HEK293 (cell line): ENCODE measurements at regions not wholly inside any gene's neighbourhood (a gene's known extent, or its start where the extent isn't known, plus 50 kb on each side); places are given as distances from the start of the nearest gene placed in this dataset.

Source experiments
- CTCF ChIA-PET: fragments of 350-600 bp; formaldehyde crosslinking; extraction: SDS; loops from one replicate; lab custom pipeline; 2021; ENCODE audit warnings: antibody characterized with exemption; lab: Yijun Ruan, JAX
- POLR2A ChIA-PET: fragments of 300-600 bp; formaldehyde crosslinking; extraction: SDS; loops from one replicate; lab custom pipeline; 2020; ENCODE audit warnings: antibody characterized with exemption, inconsistent platforms; lab: Yijun Ruan, JAX
- H3K27ac ChIP-seq: fragments of 200-500 bp; sonication (Bioruptor generic); 2 replicates; pipeline ENCODE4 v1.5.1; 2014; ENCODE audit warnings: low read depth, low read length, control low read depth, inconsistent platforms; ENCODE audit errors: extremely low read depth
- H3K36me3 ChIP-seq, 2 experiments: fragments of 200-500 bp in 1 of 2; sonication (Bioruptor generic) in 1 of 2; 1 replicate in 1 of 2; 2 replicates in 1 of 2; pipeline ENCODE4 v1.5.1; 2014 to 2017; ENCODE audit warnings: inconsistent platforms in 2 of 2, low read length in 2 of 2; ENCODE audit not compliant: control insufficient read depth in 2 of 2, insufficient read depth in 1 of 2
- H3K4me1 ChIP-seq: fragments of 200-500 bp; sonication (Bioruptor generic); 2 replicates; pipeline ENCODE4 v1.5.1; 2014; ENCODE audit warnings: mild to moderate bottlenecking, low read length, inconsistent platforms; ENCODE audit not compliant: control insufficient read depth, insufficient read depth
- H3K4me3 ChIP-seq: 2 replicates; pipeline ENCODE4 v1.5.1; 2011; ENCODE audit warnings: low read depth, mild to moderate bottlenecking, control low read depth, low read length, moderate library complexity
- H3K9me3 ChIP-seq: fragments of 200-500 bp; sonication (Bioruptor generic); 2 replicates; pipeline ENCODE4 v1.5.1; 2014; ENCODE audit warnings: low read depth, low read length, inconsistent platforms; ENCODE audit not compliant: control insufficient read depth, insufficient read depth
- HOXA7 ChIP-seq: sonication (generic); formaldehyde crosslinking; IDR thresholded peaks from 2 replicates; pipeline ENCODE4 v1.8.1; 2022; ENCODE audit warnings: missing genetic modification reagents, borderline replicate concordance
- KLF7 ChIP-seq: fragments of 450-650 bp; formaldehyde crosslinking; IDR thresholded peaks from 2 replicates; pipeline ENCODE4 v1.5.1; 2016; ENCODE audit warnings: missing biosample characterization, missing genetic modification characterization, borderline replicate concordance
- PATZ1 ChIP-seq: fragments of 450-650 bp; formaldehyde crosslinking; IDR thresholded peaks from 2 replicates; pipeline ENCODE4 v1.5.1; 2016; ENCODE audit warnings: missing biosample characterization, missing genetic modification characterization
- PRDM1 ChIP-seq: fragments of 450-650 bp; formaldehyde crosslinking; IDR thresholded peaks from 2 replicates; pipeline ENCODE4; 2016; ENCODE audit warnings: missing biosample characterization, missing genetic modification characterization
- RBAK ChIP-seq: fragments of 450-650 bp; formaldehyde crosslinking; IDR thresholded peaks from 2 replicates; pipeline ENCODE4 v1.5.1; 2016; ENCODE audit warnings: missing biosample characterization, missing genetic modification characterization
- SP3 ChIP-seq: fragments of 450-650 bp; formaldehyde crosslinking; IDR thresholded peaks from 2 replicates; pipeline ENCODE4 v1.5.1; 2016; ENCODE audit warnings: missing biosample characterization, missing genetic modification characterization
- SP7 ChIP-seq: fragments of 450-650 bp; formaldehyde crosslinking; IDR thresholded peaks from 2 replicates; pipeline ENCODE4 v1.5.1; 2016; ENCODE audit warnings: missing biosample characterization, missing genetic modification characterization
- TRIM28 ChIP-seq: IDR thresholded peaks from 2 replicates; pipeline ENCODE4 v1.6.1; 2011; ENCODE audit warnings: low read length, control low read depth, borderline replicate concordance
- WT1 ChIP-seq: fragments of 450-650 bp; formaldehyde crosslinking; IDR thresholded peaks from 2 replicates; pipeline ENCODE4 v1.5.1; 2016; ENCODE audit warnings: missing biosample characterization, missing genetic modification characterization
- ZBTB49 ChIP-seq: fragments of 450-650 bp; formaldehyde crosslinking; IDR thresholded peaks from 2 replicates; pipeline ENCODE4 v1.5.1; 2016; ENCODE audit warnings: missing biosample characterization, missing genetic modification characterization, low read depth
- ZFHX2 ChIP-seq: fragments of 450-650 bp; formaldehyde crosslinking; conservative IDR thresholded peaks from 2 replicates; pipeline ENCODE4 v1.5.1; 2016; ENCODE audit warnings: missing biosample characterization, missing genetic modification characterization
- ZNF10 ChIP-seq: fragments of 450-650 bp; formaldehyde crosslinking; IDR thresholded peaks from 2 replicates; pipeline ENCODE4 v1.5.1; 2017; ENCODE audit warnings: missing biosample characterization, missing genetic modification characterization
- ZNF112 ChIP-seq: fragments of 450-650 bp; formaldehyde crosslinking; IDR thresholded peaks from 2 replicates; pipeline ENCODE4 v1.5.0; 2017; ENCODE audit warnings: missing biosample characterization, missing genetic modification characterization
- ZNF2 ChIP-seq: fragments of 450-650 bp; formaldehyde crosslinking; IDR thresholded peaks from 2 replicates; pipeline ENCODE4 v1.5.1; 2016; ENCODE audit warnings: missing biosample characterization, missing genetic modification characterization
- ZNF24 ChIP-seq: fragments of 450-650 bp; formaldehyde crosslinking; IDR thresholded peaks from 2 replicates; pipeline ENCODE4 v1.5.1; 2016; ENCODE audit warnings: missing biosample characterization, missing genetic modification characterization
- ZNF423 ChIP-seq: fragments of 450-650 bp; formaldehyde crosslinking; IDR thresholded peaks from 2 replicates; pipeline ENCODE4 v1.5.1; 2016; ENCODE audit warnings: missing biosample characterization, missing genetic modification characterization
- ZNF473 ChIP-seq: fragments of 450-650 bp; formaldehyde crosslinking; IDR thresholded peaks from 2 replicates; pipeline ENCODE4 v1.5.1; 2017; ENCODE audit warnings: missing biosample characterization, missing genetic modification characterization
- ZNF501 ChIP-seq: fragments of 450-650 bp; formaldehyde crosslinking; IDR thresholded peaks from 2 replicates; pipeline ENCODE4 v1.5.1; 2016; ENCODE audit warnings: missing biosample characterization, missing genetic modification characterization
- ZNF510 ChIP-seq: fragments of 450-650 bp; formaldehyde crosslinking; IDR thresholded peaks from 2 replicates; pipeline ENCODE4 v1.5.1; 2018; ENCODE audit warnings: mild to moderate bottlenecking, missing genetic modification characterization, missing biosample characterization; ENCODE audit not compliant: insufficient replicate concordance
- ZNF561 ChIP-seq: fragments of 450-650 bp; IDR thresholded peaks from 2 replicates; pipeline ENCODE4 v1.5.1; 2018; ENCODE audit warnings: missing biosample characterization, missing genetic modification characterization, borderline replicate concordance
- ZNF600 ChIP-seq: fragments of 450-650 bp; formaldehyde crosslinking; IDR thresholded peaks from 2 replicates; pipeline ENCODE4 v1.5.1; 2016; ENCODE audit warnings: missing biosample characterization, missing genetic modification characterization
- ZNF654 ChIP-seq: fragments of 450-650 bp; formaldehyde crosslinking; IDR thresholded peaks from 2 replicates; pipeline ENCODE4 v1.5.1; 2016; ENCODE audit warnings: low read depth, missing biosample characterization, missing genetic modification characterization
- TF ChIP-seq, protein P1 (sequence below): fragments of 450-650 bp; formaldehyde crosslinking; IDR thresholded peaks from 2 replicates; pipeline ENCODE4 v1.5.1; 2016; ENCODE audit warnings: missing biosample characterization, missing genetic modification characterization, borderline replicate concordance
- TF ChIP-seq, protein P2 (sequence below): fragments of 450-650 bp; formaldehyde crosslinking; optimal IDR thresholded peaks from 2 replicates; pipeline ENCODE3; 2016; ENCODE audit warnings: missing biosample characterization, mild to moderate bottlenecking, missing genetic modification characterization
- TF ChIP-seq, protein P3 (sequence below): fragments of 450-650 bp; formaldehyde crosslinking; IDR thresholded peaks from 2 replicates; pipeline ENCODE4 v1.5.1; 2016; ENCODE audit warnings: missing biosample characterization, missing genetic modification characterization
- TF ChIP-seq, protein P4 (sequence below): fragments of 450-650 bp; formaldehyde crosslinking; IDR thresholded peaks from 2 replicates; pipeline ENCODE4 v1.5.1; 2016; ENCODE audit warnings: missing biosample characterization, missing genetic modification characterization

GRCh38 chr2:54396107-54396506 is 60.0 kb upstream of the SPTBN1 start:
- TF ChIP-seq RBAK (tag by site-specific recombination) (no peak), ZNF2 (tag by site-specific recombination) (no peak), HOXA7 (CRISPR knock-in tag) (no peak), TRIM28 (no peak), ZNF112 (tag by site-specific recombination) (no peak), PATZ1 (tag by site-specific recombination) (no peak), WT1 (tag by site-specific recombination) (no peak), ZFHX2 (no peak), ZNF600 (no peak), ZNF501 (tag by site-specific recombination) (no peak), ZNF654 (tag by site-specific recombination) (no peak), PRDM1 (tag by site-specific recombination) (no peak), ZNF24 (tag by site-specific recombination) (no peak), ZNF561 (tag by site-specific recombination) (no peak), KLF7 (tag by site-specific recombination) (no peak)
- TF ChIP-seq, protein P1, sequence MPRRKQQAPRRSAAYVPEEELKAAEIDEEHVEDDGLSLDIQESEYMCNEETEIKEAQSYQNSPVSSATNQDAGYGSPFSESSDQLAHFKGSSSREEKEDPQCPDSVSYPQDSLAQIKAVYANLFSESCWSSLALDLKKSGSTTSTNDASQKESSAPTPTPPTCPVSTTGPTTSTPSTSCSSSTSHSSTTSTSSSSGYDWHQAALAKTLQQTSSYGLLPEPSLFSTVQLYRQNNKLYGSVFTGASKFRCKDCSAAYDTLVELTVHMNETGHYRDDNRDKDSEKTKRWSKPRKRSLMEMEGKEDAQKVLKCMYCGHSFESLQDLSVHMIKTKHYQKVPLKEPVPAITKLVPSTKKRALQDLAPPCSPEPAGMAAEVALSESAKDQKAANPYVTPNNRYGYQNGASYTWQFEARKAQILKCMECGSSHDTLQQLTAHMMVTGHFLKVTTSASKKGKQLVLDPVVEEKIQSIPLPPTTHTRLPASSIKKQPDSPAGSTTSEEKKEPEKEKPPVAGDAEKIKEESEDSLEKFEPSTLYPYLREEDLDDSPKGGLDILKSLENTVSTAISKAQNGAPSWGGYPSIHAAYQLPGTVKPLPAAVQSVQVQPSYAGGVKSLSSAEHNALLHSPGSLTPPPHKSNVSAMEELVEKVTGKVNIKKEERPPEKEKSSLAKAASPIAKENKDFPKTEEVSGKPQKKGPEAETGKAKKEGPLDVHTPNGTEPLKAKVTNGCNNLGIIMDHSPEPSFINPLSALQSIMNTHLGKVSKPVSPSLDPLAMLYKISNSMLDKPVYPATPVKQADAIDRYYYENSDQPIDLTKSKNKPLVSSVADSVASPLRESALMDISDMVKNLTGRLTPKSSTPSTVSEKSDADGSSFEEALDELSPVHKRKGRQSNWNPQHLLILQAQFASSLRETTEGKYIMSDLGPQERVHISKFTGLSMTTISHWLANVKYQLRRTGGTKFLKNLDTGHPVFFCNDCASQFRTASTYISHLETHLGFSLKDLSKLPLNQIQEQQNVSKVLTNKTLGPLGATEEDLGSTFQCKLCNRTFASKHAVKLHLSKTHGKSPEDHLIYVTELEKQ (tag by site-specific recombination): no peak
- TF ChIP-seq, protein P2, sequence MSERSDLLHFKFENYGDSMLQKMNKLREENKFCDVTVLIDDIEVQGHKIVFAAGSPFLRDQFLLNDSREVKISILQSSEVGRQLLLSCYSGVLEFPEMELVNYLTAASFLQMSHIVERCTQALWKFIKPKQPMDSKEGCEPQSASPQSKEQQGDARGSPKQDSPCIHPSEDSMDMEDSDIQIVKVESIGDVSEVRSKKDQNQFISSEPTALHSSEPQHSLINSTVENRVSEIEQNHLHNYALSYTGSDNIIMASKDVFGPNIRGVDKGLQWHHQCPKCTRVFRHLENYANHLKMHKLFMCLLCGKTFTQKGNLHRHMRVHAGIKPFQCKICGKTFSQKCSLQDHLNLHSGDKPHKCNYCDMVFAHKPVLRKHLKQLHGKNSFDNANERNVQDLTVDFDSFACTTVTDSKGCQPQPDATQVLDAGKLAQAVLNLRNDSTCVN (tag by site-specific recombination): no peak
- TF ChIP-seq, protein P3, sequence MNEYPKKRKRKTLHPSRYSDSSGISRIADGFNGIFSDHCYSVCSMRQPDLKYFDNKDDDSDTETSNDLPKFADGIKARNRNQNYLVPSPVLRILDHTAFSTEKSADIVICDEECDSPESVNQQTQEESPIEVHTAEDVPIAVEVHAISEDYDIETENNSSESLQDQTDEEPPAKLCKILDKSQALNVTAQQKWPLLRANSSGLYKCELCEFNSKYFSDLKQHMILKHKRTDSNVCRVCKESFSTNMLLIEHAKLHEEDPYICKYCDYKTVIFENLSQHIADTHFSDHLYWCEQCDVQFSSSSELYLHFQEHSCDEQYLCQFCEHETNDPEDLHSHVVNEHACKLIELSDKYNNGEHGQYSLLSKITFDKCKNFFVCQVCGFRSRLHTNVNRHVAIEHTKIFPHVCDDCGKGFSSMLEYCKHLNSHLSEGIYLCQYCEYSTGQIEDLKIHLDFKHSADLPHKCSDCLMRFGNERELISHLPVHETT (tag by site-specific recombination): no peak
- TF ChIP-seq, all 188 proteins: peak for 0
- H3K36me3 ChIP-seq: no peaks in the 10 kb centered on the region
- no peaks in the 10 kb centered on the region for H3K9me3 ChIP-seq
- ChIA-PET CTCF (interaction anchor here (0.7 kb wide), 1 partner anchor 19 kb away, joined by 3 read pairs; no protein-coding TSS in a partner anchor), POLR2A (no interaction called here)
- no peaks in the 10 kb centered on the region for H3K4me1 ChIP-seq
- no peak overlapping the region for H3K27ac ChIP-seq
- H3K4me3 ChIP-seq: no peak overlapping the region

DNA sequence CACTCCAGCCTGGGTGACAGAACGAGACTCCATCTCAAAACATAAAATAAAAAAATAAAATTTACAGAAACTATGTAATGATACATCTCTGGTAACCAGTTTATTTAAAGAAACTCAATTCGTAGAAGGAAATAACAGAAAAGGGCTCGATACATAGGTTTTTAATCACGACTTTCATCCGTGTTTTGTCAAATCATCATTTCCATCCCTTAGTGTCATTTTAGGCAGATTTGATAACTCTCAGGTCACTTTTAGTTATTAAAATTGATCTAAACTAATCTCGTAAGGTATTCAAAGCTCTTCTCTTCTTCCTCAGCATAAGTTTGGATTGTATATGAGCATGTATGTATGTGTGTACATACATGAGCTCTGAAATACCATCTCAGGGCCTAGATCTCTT is 59.3 kb upstream of the SPTBN1 start:
- no peaks in the 10 kb centered on the region for H3K9me3 ChIP-seq
- H3K4me3 ChIP-seq: no peak overlapping the region
- ChIA-PET CTCF (no interaction called here), POLR2A (no interaction called here)
- H3K36me3 ChIP-seq: no peaks in the 10 kb centered on the region
- H3K4me1 ChIP-seq: no peaks in the 10 kb centered on the region
- H3K27ac ChIP-seq: no peak overlapping the region
- no peak for TF ChIP-seq SP7 (tag by site-specific recombination)
- TF ChIP-seq ZNF510 (tag by site-specific recombination): no peak
- no peak for TF ChIP-seq ZBTB49 (tag by site-specific recombination)
- no peak for TF ChIP-seq ZNF423 (tag by site-specific recombination)
- TF ChIP-seq, protein P4, sequence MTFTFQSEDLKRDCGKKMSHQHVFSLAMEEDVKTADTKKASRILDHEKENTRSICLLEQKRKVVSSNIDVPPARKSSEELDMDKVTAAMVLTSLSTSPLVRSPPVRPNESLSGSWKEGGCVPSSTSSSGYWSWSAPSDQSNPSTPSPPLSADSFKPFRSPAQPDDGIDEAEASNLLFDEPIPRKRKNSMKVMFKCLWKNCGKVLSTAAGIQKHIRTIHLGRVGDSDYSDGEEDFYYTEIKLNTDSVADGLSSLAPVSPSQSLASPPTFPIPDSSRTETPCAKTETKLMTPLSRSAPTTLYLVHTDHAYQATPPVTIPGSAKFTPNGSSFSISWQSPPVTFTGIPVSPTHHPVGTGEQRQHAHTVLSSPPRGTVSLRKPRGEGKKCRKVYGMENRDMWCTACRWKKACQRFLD (tag by site-specific recombination): no peak
- no peak for TF ChIP-seq HOXA7 (CRISPR knock-in tag)
- TF ChIP-seq ZNF10 (tag by site-specific recombination): no peak
- no peak for TF ChIP-seq SP3 (tag by site-specific recombination)
- TF ChIP-seq ZNF473 (tag by site-specific recombination): no peak
